Spleen (tissue), 11 donors: ENCODE measurements at regions not wholly inside any gene's neighbourhood (a gene's known extent, or its start where the extent isn't known, plus 50 kb on each side); places are given as distances from the start of the nearest gene placed in this dataset.

Experiments
- DNase-seq: peaks from one replicate; pipeline ENCODE4 v3.0.0-alpha.2; 2020
- H3K27ac ChIP-seq, 8 donors: fragments of 200-600 bp; sonication (generic) in 7 of 8; 1 replicate in 4 of 8; 2 replicates in 4 of 8; pipeline versions ENCODE4 v1.5.0 to v1.8.0; 2016 to 2021; ENCODE audit warnings: inconsistent platforms in 4 of 8, mild to moderate bottlenecking in 4 of 8, moderate library complexity in 1 of 8
- H3K27me3 ChIP-seq, 7 donors: fragments of 200-600 bp; sonication (generic) in 6 of 7; replicated peaks in 1 of 7; 1 replicate in 4 of 7; 2 replicates in 3 of 7; pipeline versions ENCODE4 v1.5.0 to v1.8.0; 2016 to 2021; ENCODE audit warnings: inconsistent platforms in 3 of 7, mild to moderate bottlenecking in 1 of 7
- H3K36me3 ChIP-seq, 6 donors: fragments of 200-600 bp; sonication (generic) in 5 of 6; 1 replicate in 4 of 6; 2 replicates in 2 of 6; pipeline versions ENCODE4 v1.5.0 to v1.8.0; 2016 to 2021; ENCODE audit warnings: inconsistent platforms in 2 of 6
- H3K4me1 ChIP-seq, 6 donors: fragments of 200-600 bp; sonication (generic) in 5 of 6; 1 replicate in 3 of 6; 2 replicates in 3 of 6; pipeline versions ENCODE4 v1.5.0 to v1.8.0; 2016 to 2021; ENCODE audit warnings: inconsistent platforms in 3 of 6
- H3K4me3 ChIP-seq, 8 donors: fragments of 200-600 bp; sonication (generic) in 7 of 8; 1 replicate in 4 of 8; 2 replicates in 4 of 8; pipeline versions ENCODE4 v1.5.0 to v1.8.0; 2016 to 2021; ENCODE audit warnings: inconsistent platforms in 4 of 8, mild to moderate bottlenecking in 4 of 8, moderate library complexity in 2 of 8
- H3K9me3 ChIP-seq, 8 donors: fragments of 200-600 bp; sonication (generic) in 7 of 8; 1 replicate in 4 of 8; 2 replicates in 4 of 8; pipeline versions ENCODE4 v1.5.0 to v1.8.0; 2016 to 2021; ENCODE audit warnings: inconsistent platforms in 4 of 8
- POLR2A ChIP-seq, 3 donors: fragments of 450-650 bp; IDR thresholded peaks; one replicate each; pipeline ENCODE4 v1.5.1; 2017; ENCODE audit warnings: antibody characterized with exemption in 3 of 3, mild to moderate bottlenecking in 1 of 3
- POLR2AphosphoS5 ChIP-seq, 3 donors: sonication (generic); formaldehyde crosslinking; IDR thresholded peaks; one replicate each; pipeline ENCODE4 v1.5.1; 2017; ENCODE audit warnings: antibody characterized with exemption in 3 of 3
- WGBS, 5 donors: extraction: QIAGEN DNeasy Blood & Tissue Kit in 3 of 5; methylation state at CpG; one replicate each; pipeline versions ENCODE4 v1.1.5 to v1.1.7; 2013 to 2018; 5-methylcytosine and 5-hydroxymethylcytosine counted together
- intact Hi-C: fragments of 100-400 bp; cut with DNase I; formaldehyde crosslinking; loops from one replicate; pipeline ENCODE4 v1.15.0; 2023; ENCODE audit warnings: low total_unique reads
- TF ChIP-seq, protein P1 (sequence below), 11 experiments: fragments of 200-600 bp in 7 of 11; fragments of 450-650 bp in 4 of 11; sonication (generic) in 4 of 11; IDR thresholded peaks in 8 of 11; conservative IDR thresholded peaks in 3 of 11; 1 replicate in 7 of 11; 2 replicates in 4 of 11; pipeline versions ENCODE4 v1.4.0 to v1.8.0; 2016 to 2021; ENCODE audit warnings: antibody characterized with exemption in 11 of 11, inconsistent platforms in 4 of 11, mild to moderate bottlenecking in 1 of 11
- donor health status: healthy with polysubstance abuse.
- donor health status: DM: no; HTN: no; CAD: no; lungs with moderate emphysema.
- donor health status: DM: no; HTN: no; CAD: no.
- donor health status: Bipolar disorder and iron deficiency.
- donor health status: healthy.
- donor health status: DM: no; HTN: no; CAD: no.
- donor health status: DM: yes; HTN: yes; CAD: no.

DNA sequence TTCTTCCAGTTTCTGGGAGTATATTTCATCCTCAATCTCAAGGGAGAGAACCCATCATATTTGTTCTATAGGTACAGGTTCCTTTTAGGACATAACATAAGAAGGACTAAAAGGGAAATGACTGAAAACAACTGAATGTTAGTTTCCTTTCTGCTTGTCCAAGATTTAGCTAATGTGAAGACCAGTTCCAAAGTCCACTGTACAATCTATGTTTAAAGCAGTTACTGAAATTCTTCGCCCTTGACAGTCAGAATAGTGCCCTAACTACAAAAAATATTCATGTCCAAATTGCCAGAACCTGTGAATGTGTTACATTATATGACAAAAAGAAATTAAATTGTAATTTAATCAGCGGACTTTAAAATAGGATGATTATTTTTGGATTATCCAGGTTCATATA lies 466.3 kb upstream of the SETBP1 start:
- intact Hi-C loops = no loop called here
- Histone ChIP-seq H3K27ac (no peak overlapping the region), H3K36me3 (no peaks in the 10 kb centered on the region), H3K9me3 (peaks cover 0 to 4% (median 0%) of the 10 kb centered on the region in 8 donors), H3K27me3 (no peaks in the 10 kb centered on the region), H3K4me1 (no peaks in the 10 kb centered on the region), H3K4me3 (no peak overlapping the region)
- WGBS, 5 donors = 78 to 89% (median 81%) methylated on average over 2 of the region's 2 CpGs
- no peak for DNase-seq
- TF ChIP-seq POLR2A (IDR thresholded peaks at IDR 0.05) (no peak), POLR2AphosphoS5 (IDR thresholded peaks at IDR 0.05) (no peak)
- TF ChIP-seq, protein P1, sequence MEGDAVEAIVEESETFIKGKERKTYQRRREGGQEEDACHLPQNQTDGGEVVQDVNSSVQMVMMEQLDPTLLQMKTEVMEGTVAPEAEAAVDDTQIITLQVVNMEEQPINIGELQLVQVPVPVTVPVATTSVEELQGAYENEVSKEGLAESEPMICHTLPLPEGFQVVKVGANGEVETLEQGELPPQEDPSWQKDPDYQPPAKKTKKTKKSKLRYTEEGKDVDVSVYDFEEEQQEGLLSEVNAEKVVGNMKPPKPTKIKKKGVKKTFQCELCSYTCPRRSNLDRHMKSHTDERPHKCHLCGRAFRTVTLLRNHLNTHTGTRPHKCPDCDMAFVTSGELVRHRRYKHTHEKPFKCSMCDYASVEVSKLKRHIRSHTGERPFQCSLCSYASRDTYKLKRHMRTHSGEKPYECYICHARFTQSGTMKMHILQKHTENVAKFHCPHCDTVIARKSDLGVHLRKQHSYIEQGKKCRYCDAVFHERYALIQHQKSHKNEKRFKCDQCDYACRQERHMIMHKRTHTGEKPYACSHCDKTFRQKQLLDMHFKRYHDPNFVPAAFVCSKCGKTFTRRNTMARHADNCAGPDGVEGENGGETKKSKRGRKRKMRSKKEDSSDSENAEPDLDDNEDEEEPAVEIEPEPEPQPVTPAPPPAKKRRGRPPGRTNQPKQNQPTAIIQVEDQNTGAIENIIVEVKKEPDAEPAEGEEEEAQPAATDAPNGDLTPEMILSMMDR (IDR thresholded peaks at IDR 0.05 in 8 of 11, conservative IDR thresholded peaks at IDR 0.05 in 3 of 11) = no peak

GRCh38 chr18:44216169-44216568 lies 464.5 kb upstream of the SETBP1 start:
- Histone ChIP-seq H3K27me3 (no peaks in the 10 kb centered on the region), H3K36me3 (no peaks in the 10 kb centered on the region), H3K27ac (no peak overlapping the region), H3K4me1 (no peaks in the 10 kb centered on the region), H3K4me3 (no peak overlapping the region), H3K9me3 (peaks cover 0 to 4% (median 0%) of the 10 kb centered on the region in 8 donors)
- TF ChIP-seq, protein P1 (IDR thresholded peaks at IDR 0.05 in 8 of 11, conservative IDR thresholded peaks at IDR 0.05 in 3 of 11) = no peak
- no peak for TF ChIP-seq POLR2A (IDR thresholded peaks at IDR 0.05)
- TF ChIP-seq POLR2AphosphoS5 (IDR thresholded peaks at IDR 0.05) = no peak
- 60 to 77% (median 70%) methylated on average over 1 of the region's 1 CpG for WGBS, 5 donors
- no peak for DNase-seq
- intact Hi-C loops = no loop called here

GRCh38 chr18:44227501-44227900 lies 453.2 kb upstream of the SETBP1 start:
- intact Hi-C loops = no loop called here
- Histone ChIP-seq H3K4me3 (no peak overlapping the region), H3K4me1 (no peaks in the 10 kb centered on the region), H3K36me3 (no peaks in the 10 kb centered on the region), H3K27ac (no peak overlapping the region), H3K27me3 (no peaks in the 10 kb centered on the region), H3K9me3 (no peaks in the 10 kb centered on the region)
- DNase-seq = no peak
- TF ChIP-seq POLR2A (IDR thresholded peaks at IDR 0.05) (no peak), POLR2AphosphoS5 (IDR thresholded peaks at IDR 0.05) (no peak)
- TF ChIP-seq, protein P1 (IDR thresholded peaks at IDR 0.05 in 8 of 11, conservative IDR thresholded peaks at IDR 0.05 in 3 of 11) = no peak
- WGBS, 5 donors = 74 to 91% (median 83%) methylated on average over 2 of the region's 2 CpGs

DNA sequence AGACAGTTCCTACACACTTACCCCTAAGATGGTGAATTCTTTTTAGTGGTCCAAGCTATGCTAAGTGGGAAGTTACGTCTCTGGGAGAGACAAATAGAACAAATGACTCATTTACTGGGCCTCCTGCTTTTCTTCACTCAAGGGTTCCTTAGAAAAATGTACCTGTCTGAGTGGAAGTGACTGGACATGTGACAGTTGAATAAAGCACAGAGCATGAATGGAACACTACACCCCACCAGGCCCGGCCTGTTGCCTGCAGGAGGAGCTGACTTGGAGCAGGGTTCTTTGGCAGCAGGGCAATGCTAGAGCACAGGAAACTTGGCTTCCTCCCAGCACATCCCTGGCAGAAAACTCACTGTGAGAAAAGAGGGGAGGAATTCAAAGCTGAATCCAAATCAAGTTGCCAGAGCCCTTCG lies 451.0 kb upstream of the SETBP1 start:
- intact Hi-C loops = no loop called here
- DNase-seq = no peak
- no peaks in the 10 kb centered on the region for H3K9me3 ChIP-seq
- 58 to 81% (median 65%) methylated on average over 3 of the region's 3 CpGs for WGBS, 5 donors
- no peak overlapping the region for H3K27ac ChIP-seq
- H3K36me3 ChIP-seq = no peaks in the 10 kb centered on the region
- no peaks in the 10 kb centered on the region for H3K27me3 ChIP-seq
- no peaks in the 10 kb centered on the region for H3K4me1 ChIP-seq
- TF ChIP-seq, protein P1 (IDR thresholded peaks at IDR 0.05 in 8 of 11, conservative IDR thresholded peaks at IDR 0.05 in 3 of 11) = no peak
- TF ChIP-seq POLR2AphosphoS5 (IDR thresholded peaks at IDR 0.05) (no peak), POLR2A (IDR thresholded peaks at IDR 0.05) (no peak)
- no peak overlapping the region for H3K4me3 ChIP-seq
